Lung (tissue), 11 donors: ENCODE measurements at regions not wholly inside any gene's neighbourhood (a gene's known extent, or its start where the extent isn't known, plus 50 kb on each side); places are given as distances from the start of the nearest gene placed in this dataset.

Experiments used
- ATAC-seq: fragments of 200-7000 bp; cut with Tn5 transposase; one replicate; pipeline ENCODE4 v1.9.1; 2020; ENCODE audit warnings: moderate number of reproducible peaks; ENCODE audit not compliant: insufficient read depth, low FRiP score
- DNase-seq, 3 donors: peaks; one replicate each; pipeline ENCODE4 v3.0.0-alpha.2; 2013 to 2017
- H3K27ac ChIP-seq, 2 donors: one replicate each; pipeline ENCODE4 v1.5.1; 2013; ENCODE audit warnings: mild to moderate bottlenecking in 2 of 2, moderate library complexity in 2 of 2, control low read depth in 1 of 2, inconsistent platforms in 1 of 2, low read depth in 1 of 2, low read length in 1 of 2
- H3K27me3 ChIP-seq, 3 donors: one replicate each; pipeline ENCODE4 v1.5.1; 2013; ENCODE audit warnings: low read length in 2 of 3; ENCODE audit not compliant: control insufficient read depth in 3 of 3, insufficient read depth in 3 of 3
- H3K36me3 ChIP-seq, 4 donors: one replicate each; pipeline ENCODE4 v1.5.1; 2013; ENCODE audit warnings: low read length in 4 of 4, mild to moderate bottlenecking in 1 of 4, moderate library complexity in 1 of 4; ENCODE audit not compliant: control insufficient read depth in 4 of 4, insufficient read depth in 4 of 4
- H3K4me1 ChIP-seq, 5 donors: one replicate each; pipeline ENCODE4 v1.5.1; 2013; ENCODE audit warnings: low read length in 5 of 5, mild to moderate bottlenecking in 2 of 5, moderate library complexity in 1 of 5; ENCODE audit not compliant: control insufficient read depth in 5 of 5, insufficient read depth in 5 of 5
- H3K4me3 ChIP-seq: one replicate; pipeline ENCODE4 v1.5.1; 2013; ENCODE audit warnings: mild to moderate bottlenecking, control low read depth, moderate library complexity
- H3K9ac ChIP-seq, 2 donors: one replicate each; pipeline ENCODE4 v1.5.1; 2013; ENCODE audit warnings: low read length in 2 of 2, control low read depth in 1 of 2; ENCODE audit not compliant: insufficient read depth in 1 of 2
- H3K9me3 ChIP-seq, 4 donors: one replicate each; pipeline ENCODE4 v1.5.1; 2013; ENCODE audit warnings: low read length in 3 of 4, mild to moderate bottlenecking in 1 of 4, moderate library complexity in 1 of 4; ENCODE audit not compliant: control insufficient read depth in 4 of 4, insufficient read depth in 3 of 4
- WGBS, 2 donors: extraction: QIAGEN DNeasy Blood & Tissue Kit; methylation state at CpG; one replicate each; pipeline ENCODE4 v1.1.7; 2013; 5-methylcytosine and 5-hydroxymethylcytosine counted together
- TF ChIP-seq, protein P1 (sequence below): IDR thresholded peaks from 2 replicates; pipeline ENCODE4 v1.5.1; 2012; ENCODE audit warnings: mild to moderate bottlenecking; ENCODE audit errors: control extremely low read depth, extremely low read depth
- donor health status: control.
- donor health status: control.
- donor health status: Bipolar disorder and iron deficiency.
- donor health status: healthy.
- donor health status: DM: yes; HTN: yes; CAD: no.

DNA sequence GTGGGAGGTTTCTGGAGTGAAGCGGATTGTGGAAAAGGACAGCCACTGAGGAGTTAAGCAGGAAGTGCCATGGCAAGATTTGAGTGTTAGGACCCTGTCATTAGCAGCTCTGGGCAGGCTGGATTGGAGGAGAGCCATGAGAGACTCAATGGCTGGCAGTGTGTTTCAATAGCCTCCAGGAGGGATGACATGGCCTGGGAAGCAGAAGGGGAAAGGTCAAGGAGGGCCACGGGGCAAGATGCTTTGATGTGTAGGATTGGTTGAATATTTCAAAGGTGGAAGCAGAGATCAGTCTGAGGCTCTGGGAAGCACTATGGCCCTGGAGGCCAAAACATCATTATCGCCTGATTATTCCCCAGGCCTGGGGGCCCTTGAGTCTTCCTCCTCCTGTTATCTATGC is 229.0 kb upstream of the HS6ST1 start:
- 70 to 72% methylated on average over 3 of the region's 3 CpGs for WGBS, 2 donors
- Histone ChIP-seq H3K9me3 (peaks cover 0 to 10% (median 0%) of the 10 kb centered on the region in 4 donors), H3K4me1 (peaks cover 0 to 30% (median 3%) of the 10 kb centered on the region in 5 donors), H3K4me3 (no peak overlapping the region), H3K27me3 (no peaks in the 10 kb centered on the region), H3K36me3 (no peaks in the 10 kb centered on the region), H3K27ac (no peak overlapping the region), H3K9ac (no peak overlapping the region)
- TF ChIP-seq, protein P1, sequence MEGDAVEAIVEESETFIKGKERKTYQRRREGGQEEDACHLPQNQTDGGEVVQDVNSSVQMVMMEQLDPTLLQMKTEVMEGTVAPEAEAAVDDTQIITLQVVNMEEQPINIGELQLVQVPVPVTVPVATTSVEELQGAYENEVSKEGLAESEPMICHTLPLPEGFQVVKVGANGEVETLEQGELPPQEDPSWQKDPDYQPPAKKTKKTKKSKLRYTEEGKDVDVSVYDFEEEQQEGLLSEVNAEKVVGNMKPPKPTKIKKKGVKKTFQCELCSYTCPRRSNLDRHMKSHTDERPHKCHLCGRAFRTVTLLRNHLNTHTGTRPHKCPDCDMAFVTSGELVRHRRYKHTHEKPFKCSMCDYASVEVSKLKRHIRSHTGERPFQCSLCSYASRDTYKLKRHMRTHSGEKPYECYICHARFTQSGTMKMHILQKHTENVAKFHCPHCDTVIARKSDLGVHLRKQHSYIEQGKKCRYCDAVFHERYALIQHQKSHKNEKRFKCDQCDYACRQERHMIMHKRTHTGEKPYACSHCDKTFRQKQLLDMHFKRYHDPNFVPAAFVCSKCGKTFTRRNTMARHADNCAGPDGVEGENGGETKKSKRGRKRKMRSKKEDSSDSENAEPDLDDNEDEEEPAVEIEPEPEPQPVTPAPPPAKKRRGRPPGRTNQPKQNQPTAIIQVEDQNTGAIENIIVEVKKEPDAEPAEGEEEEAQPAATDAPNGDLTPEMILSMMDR = no peak
- ATAC-seq = no peak
- no peak for DNase-seq

DNA sequence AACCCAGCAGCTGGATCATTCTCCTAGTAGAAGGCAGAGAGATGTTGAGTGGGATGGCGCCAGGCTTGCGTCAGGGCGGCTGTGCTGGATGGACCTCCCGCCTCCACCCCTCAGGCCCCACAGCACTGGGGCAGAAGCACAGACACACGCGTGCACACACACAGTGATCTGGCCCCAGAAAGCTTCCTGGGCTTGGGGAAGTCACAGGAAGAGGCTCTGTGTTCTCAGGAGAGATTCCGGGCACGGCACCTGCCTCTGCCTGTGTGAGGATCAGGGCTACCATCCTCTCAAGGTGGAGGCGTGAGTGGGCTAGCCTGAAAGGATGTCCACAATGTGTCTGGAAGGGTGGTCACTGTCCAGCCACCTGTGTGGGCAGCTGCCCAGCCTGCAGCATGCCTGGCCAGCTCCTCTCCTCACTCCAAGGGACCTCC is 229.8 kb upstream of the HS6ST1 start:
- TF ChIP-seq, protein P1 = no peak
- Histone ChIP-seq H3K36me3 (no peaks in the 10 kb centered on the region), H3K9ac (no peak overlapping the region), H3K27me3 (no peaks in the 10 kb centered on the region), H3K4me1 (peaks cover 0 to 34% (median 3%) of the 10 kb centered on the region in 5 donors), H3K27ac (no peak overlapping the region), H3K9me3 (peaks cover 0 to 9% (median 0%) of the 10 kb centered on the region in 4 donors), H3K4me3 (no peak overlapping the region)
- WGBS, 2 donors = 95% methylated on average over 9 of the region's 9 CpGs
- DNase-seq (no peak), ATAC-seq (no peak)

GRCh38 chr2:128549094-128549493 is 230.4 kb upstream of the HS6ST1 start:
- no peak for DNase-seq
- Histone ChIP-seq H3K27ac (no peak overlapping the region), H3K27me3 (no peaks in the 10 kb centered on the region), H3K4me3 (no peak overlapping the region), H3K36me3 (no peaks in the 10 kb centered on the region), H3K9me3 (peaks cover 0 to 7% (median 0%) of the 10 kb centered on the region in 4 donors), H3K4me1 (peaks cover 0 to 34% (median 3%) of the 10 kb centered on the region in 5 donors), H3K9ac (no peak overlapping the region)
- TF ChIP-seq, protein P1 = no peak
- ATAC-seq = no peak
- WGBS, 2 donors = 86 to 89% methylated on average over 5 of the region's 5 CpGs

DNA sequence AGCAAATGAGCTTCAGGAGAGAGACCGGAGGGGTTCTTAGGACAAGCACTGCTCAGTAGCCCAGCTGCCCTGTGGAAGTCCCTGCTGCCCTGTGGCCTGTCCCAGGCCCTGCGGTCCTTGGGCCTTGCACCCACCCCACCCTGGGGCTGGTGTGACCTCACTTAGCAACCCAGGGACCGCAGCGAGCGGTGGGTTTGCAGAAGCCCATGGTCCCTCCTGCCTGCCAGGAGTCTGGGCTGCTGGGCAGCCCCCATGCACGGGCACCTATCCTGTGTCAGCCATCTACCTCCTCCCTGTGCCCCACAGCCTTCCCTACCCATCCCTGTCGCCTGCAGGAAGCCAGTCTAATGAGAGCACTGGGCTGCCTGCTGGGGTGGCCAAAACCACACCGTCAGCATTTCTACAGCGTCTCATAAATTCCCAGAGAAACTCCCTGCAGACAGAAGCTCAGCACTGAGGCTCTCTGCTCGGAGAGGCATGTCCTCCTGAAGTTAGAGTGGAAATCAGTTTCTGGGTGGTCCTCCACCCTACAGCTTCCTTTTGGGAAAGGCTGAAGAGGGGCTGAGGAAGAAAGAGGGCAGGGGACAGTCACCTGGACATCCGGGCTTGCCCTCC is 231.1 kb upstream of the HS6ST1 start:
- H3K9me3 ChIP-seq = peaks cover 0 to 6% (median 0%) of the 10 kb centered on the region in 4 donors
- TF ChIP-seq, protein P1 = no peak
- no peaks in the 10 kb centered on the region for H3K27me3 ChIP-seq
- H3K36me3 ChIP-seq = no peaks in the 10 kb centered on the region
- DNase-seq (peak; percentile 46 to 77 (median 71)), ATAC-seq (no peak)
- 78 to 83% methylated on average over 11 of the region's 11 CpGs for WGBS, 2 donors
- no peak overlapping the region for H3K27ac ChIP-seq
- no peak overlapping the region for H3K4me3 ChIP-seq
- peaks cover 0 to 34% (median 3%) of the 10 kb centered on the region in 5 donors for H3K4me1 ChIP-seq
- no peak overlapping the region for H3K9ac ChIP-seq
